IPS DF 19.7 (cell line): ENCODE measurements at regions not wholly inside any gene's neighbourhood (a gene's known extent, or its start where the extent isn't known, plus 50 kb on each side); places are given as distances from the start of the nearest gene placed in this dataset.

Source experiments
- DNase-seq: peaks from one replicate; pipeline ENCODE4 v3.0.0-alpha.2; 2013; ENCODE audit warnings: low read depth, low spot score

GRCh38 chr11:21825127-21825526 is 367.8 kb upstream of the ANO5 start:
- no peak for DNase-seq

- DNase-seq, result no peak
These were observed 354.5 kb upstream of the ANO5 start for GRCh38 chr11:21838427-21838826.

- no peak for DNase-seq
These were observed 353.1 kb upstream of the ANO5 start for GRCh38 chr11:21839796-21840195.

- no peak for DNase-seq
These were observed 331.6 kb upstream of the ANO5 start for GRCh38 chr11:21861314-21861713.

GRCh38 chr11:21865541-21865940 is 327.3 kb upstream of the ANO5 start:
- DNase-seq, result no peak

- no peak for DNase-seq
These were observed 326.1 kb upstream of the ANO5 start for GRCh38 chr11:21866781-21867180.

- DNase-seq, result no peak
These were observed 315.7 kb upstream of the ANO5 start for GRCh38 chr11:21877151-21877550.

GRCh38 chr11:21883354-21883753 is 309.5 kb upstream of the ANO5 start:
- DNase-seq, result no peak

- no peak for DNase-seq
These were observed 304.1 kb upstream of the ANO5 start for GRCh38 chr11:21888814-21889213.

GRCh38 chr11:21892736-21893564 is 299.9 kb upstream of the ANO5 start:
- DNase-seq, result no peak

GRCh38 chr11:21893565-21893867 is 299.4 kb upstream of the ANO5 start:
- no peak for DNase-seq

- DNase-seq, result no peak
These were observed 298.4 kb upstream of the ANO5 start for GRCh38 chr11:21894492-21894891.

GRCh38 chr11:21895686-21896085 is 297.2 kb upstream of the ANO5 start:
- DNase-seq, result no peak

- no peak for DNase-seq
These were observed 296.7 kb upstream of the ANO5 start for GRCh38 chr11:21896216-21896615.

GRCh38 chr11:21896746-21897602 is 295.9 kb upstream of the ANO5 start:
- DNase-seq, result no peak

- no peak for DNase-seq
These were observed 295.1 kb upstream of the ANO5 start for GRCh38 chr11:21897752-21898151.

- no peak for DNase-seq
These were observed 284.7 kb upstream of the ANO5 start for GRCh38 chr11:21908211-21908610.

- DNase-seq, result no peak
These were observed 283.7 kb upstream of the ANO5 start for GRCh38 chr11:21909145-21909544.

- no peak for DNase-seq
These were observed 281.8 kb upstream of the ANO5 start for GRCh38 chr11:21911061-21911460.

GRCh38 chr11:21912285-21912684 is 280.6 kb upstream of the ANO5 start:
- no peak for DNase-seq

GRCh38 chr11:21921151-21921550 is 271.7 kb upstream of the ANO5 start:
- no peak for DNase-seq

- DNase-seq, result no peak
These were observed 268.6 kb upstream of the ANO5 start for GRCh38 chr11:21924262-21924661.

GRCh38 chr11:21927628-21928027 is 265.3 kb upstream of the ANO5 start:
- no peak for DNase-seq
